ENCODE measurements at regions not wholly inside any gene's neighbourhood (a gene's known extent, or its start where the extent isn't known, plus 50 kb on each side); places are given as distances from the start of the nearest gene placed in this dataset.

GRCh38 chr18:14958701-14959100 lies 210.7 kb downstream of the ANKRD30B start:
- Histone ChIP-seq H3K27me3 (ENCODE audit: control insufficient read depth, low read length) (no peaks in the 10 kb centered on the region), H3F3A (ENCODE audit: control insufficient read depth, insufficient read depth) (no peaks in the 10 kb centered on the region), H3K4me3 (ENCODE audit: low read length) (no peak overlapping the region), H3K27ac (ENCODE audit: low read depth, low read length) (no peak overlapping the region), H4K20me1 (ENCODE audit: control insufficient read depth, insufficient read depth, low read depth, low read length) (no peaks in the 10 kb centered on the region), H3K9me2 (replicated peaks; ENCODE audit: control insufficient read depth, low read length) (no peaks in the 10 kb centered on the region), H3K36me3 (ENCODE audit: control insufficient read depth, low read length) (no peaks in the 10 kb centered on the region), H3K4me2 (ENCODE audit: low read length) (no peak overlapping the region), H3K79me2 (ENCODE audit: control insufficient read depth, low read length) (no peaks in the 10 kb centered on the region), H3K9me3 (ENCODE audit: control insufficient read depth, insufficient read depth, low read length) (no peaks in the 10 kb centered on the region; the same call in 1 of the 2 replicates), H3K4me1 (ENCODE audit: control insufficient read depth, low read length) (no peaks in the 10 kb centered on the region)
- TF ChIP-seq CTCF (IDR thresholded peaks at IDR 0.05; ENCODE audit: low read depth, low read length, poor library complexity, severe bottlenecking), result no peak
- TF ChIP-seq EZH2phosphoT487 (IDR thresholded peaks at IDR 0.05; ENCODE audit: borderline replicate concordance, low read length), result no peak

GRCh38 chr18:14959550-14959949 lies 211.6 kb downstream of the ANKRD30B start:
- TF ChIP-seq CTCF (IDR thresholded peaks at IDR 0.05; ENCODE audit: low read depth, low read length, poor library complexity, severe bottlenecking) (no peak), EZH2phosphoT487 (IDR thresholded peaks at IDR 0.05; ENCODE audit: borderline replicate concordance, low read length) (no peak)
- no peaks in the 10 kb centered on the region for H3K79me2 ChIP-seq (ENCODE audit: control insufficient read depth, low read length)

GRCh38 chr18:14961991-14962390 lies 214.0 kb downstream of the ANKRD30B start:
- Histone ChIP-seq H3K36me3 (ENCODE audit: control insufficient read depth, low read length) (no peaks in the 10 kb centered on the region), H3K79me2 (ENCODE audit: control insufficient read depth, low read length) (no peaks in the 10 kb centered on the region), H3K27me3 (ENCODE audit: control insufficient read depth, low read length) (no peaks in the 10 kb centered on the region), H4K20me1 (ENCODE audit: control insufficient read depth, insufficient read depth, low read depth, low read length) (no peaks in the 10 kb centered on the region), H3F3A (ENCODE audit: control insufficient read depth, insufficient read depth) (no peaks in the 10 kb centered on the region), H3K4me1 (ENCODE audit: control insufficient read depth, low read length) (no peaks in the 10 kb centered on the region), H3K9me3 (ENCODE audit: control insufficient read depth, insufficient read depth, low read length) (no peaks in the 10 kb centered on the region; the same call in 1 of the 2 replicates), H3K27ac (ENCODE audit: low read depth, low read length) (no peak overlapping the region), H3K4me2 (ENCODE audit: low read length) (no peak overlapping the region), H3K9me2 (replicated peaks; ENCODE audit: control insufficient read depth, low read length) (no peaks in the 10 kb centered on the region), H3K4me3 (ENCODE audit: low read length) (no peak overlapping the region)
- no peak for TF ChIP-seq EZH2phosphoT487 (IDR thresholded peaks at IDR 0.05; ENCODE audit: borderline replicate concordance, low read length)
- TF ChIP-seq CTCF (IDR thresholded peaks at IDR 0.05; ENCODE audit: low read depth, low read length, poor library complexity, severe bottlenecking), result no peak

More at GRCh38 chr18:14959550-14959949, 211.6 kb downstream of the ANKRD30B start:
- Histone ChIP-seq H3K27me3 (ENCODE audit: control insufficient read depth, low read length) (no peaks in the 10 kb centered on the region), H3K4me3 (ENCODE audit: low read length) (no peak overlapping the region), H3K36me3 (ENCODE audit: control insufficient read depth, low read length) (no peaks in the 10 kb centered on the region), H3K9me3 (ENCODE audit: control insufficient read depth, insufficient read depth, low read length) (no peaks in the 10 kb centered on the region; the same call in 1 of the 2 replicates), H3F3A (ENCODE audit: control insufficient read depth, insufficient read depth) (no peaks in the 10 kb centered on the region), H3K4me1 (ENCODE audit: control insufficient read depth, low read length) (no peaks in the 10 kb centered on the region), H3K4me2 (ENCODE audit: low read length) (no peak overlapping the region), H4K20me1 (ENCODE audit: control insufficient read depth, insufficient read depth, low read depth, low read length) (no peaks in the 10 kb centered on the region), H3K9me2 (replicated peaks; ENCODE audit: control insufficient read depth, low read length) (no peaks in the 10 kb centered on the region), H3K27ac (ENCODE audit: low read depth, low read length) (no peak overlapping the region)

All from DOHH2 (cell line).